Ishikawa (cell line): ENCODE measurements at regions not wholly inside any gene's neighbourhood (a gene's known extent, or its start where the extent isn't known, plus 50 kb on each side); places are given as distances from the start of the nearest gene placed in this dataset.

ENCODE experiments used
- CREB1 ChIP-seq: IDR thresholded peaks from 2 replicates; pipeline ENCODE4 v1.6.1; 2012; ENCODE audit warnings: low read depth
- EP300 ChIP-seq: IDR thresholded peaks from 2 replicates; pipeline ENCODE4 v1.6.1; 2012; ENCODE audit warnings: borderline replicate concordance
- RAD21 ChIP-seq: IDR thresholded peaks from 2 replicates; pipeline ENCODE4 v1.6.1; 2012; ENCODE audit warnings: low read depth
- REST ChIP-seq: IDR thresholded peaks from 2 replicates; pipeline ENCODE4 v1.6.1; 2012; ENCODE audit warnings: low read depth, mild to moderate bottlenecking
- TAF1 ChIP-seq: IDR thresholded peaks from 2 replicates; pipeline ENCODE4 v1.6.1; 2012; ENCODE audit warnings: low read depth, mild to moderate bottlenecking

GRCh38 chr1:191595170-191595569 lies 563.1 kb upstream of the RGS18 start:
- TF ChIP-seq CREB1 (no peak), EP300 (no peak), TAF1 (no peak), REST (no peak), RAD21 (no peak)
